Peyer's patch (tissue), 4 donors: ENCODE measurements at regions not wholly inside any gene's neighbourhood (a gene's known extent, or its start where the extent isn't known, plus 50 kb on each side); places are given as distances from the start of the nearest gene placed in this dataset.

ENCODE experiments used
- DNase-seq, 3 donors: peaks; one replicate each; pipeline ENCODE4 v3.0.0-alpha.2; 2017 to 2019
- H3K27ac ChIP-seq, 4 donors: fragments of 200-600 bp; sonication (generic); one replicate each; pipeline ENCODE4 v1.5.1; 2016 to 2019
- H3K27me3 ChIP-seq, 2 donors: fragments of 200-600 bp; sonication (generic); one replicate each; pipeline ENCODE4 v1.5.1; 2019
- H3K36me3 ChIP-seq, 3 donors: fragments of 200-600 bp; sonication (generic); one replicate each; pipeline ENCODE4 v1.5.1; 2016 to 2019
- H3K4me1 ChIP-seq, 4 donors: fragments of 200-600 bp; sonication (generic); one replicate each; pipeline ENCODE4 v1.5.1; 2016 to 2019
- H3K4me3 ChIP-seq, 4 donors: fragments of 200-600 bp; sonication (generic); 1 replicate in 3 of 4; 2 replicates in 1 of 4; pipeline ENCODE4 v1.5.1; 2016 to 2019; ENCODE audit warnings: mild to moderate bottlenecking in 1 of 4
- H3K9me3 ChIP-seq, 4 donors: fragments of 200-600 bp; sonication (generic); one replicate each; pipeline ENCODE4 v1.5.1; 2016 to 2019; ENCODE audit warnings: mild to moderate bottlenecking in 1 of 4
- CTCF ChIP-seq, 6 experiments: fragments of 450-650 bp in 4 of 6; fragments of 200-600 bp in 2 of 6; sonication (generic) in 1 of 6; IDR thresholded peaks; one replicate each; pipeline ENCODE4 v1.5.1; 2017 to 2019; ENCODE audit warnings: antibody characterized with exemption in 6 of 6, mild to moderate bottlenecking in 3 of 6, moderate library complexity in 1 of 6
- POLR2A ChIP-seq, 2 donors: fragments of 450-650 bp; IDR thresholded peaks; one replicate each; pipeline ENCODE4 v1.5.1; 2017; ENCODE audit warnings: antibody characterized with exemption in 2 of 2, mild to moderate bottlenecking in 2 of 2, moderate library complexity in 2 of 2

GRCh38 chr22:49203091-49203858 lies 624.4 kb downstream of the BRD1 start:
- Histone ChIP-seq H3K4me3 (no peak overlapping the region), H3K27me3 (no peaks in the 10 kb centered on the region), H3K9me3 (no peaks in the 10 kb centered on the region), H3K4me1 (no peaks in the 10 kb centered on the region), H3K36me3 (no peaks in the 10 kb centered on the region), H3K27ac (no peak overlapping the region)
- peak; percentile 10 to 30 (median 30) for DNase-seq
- TF ChIP-seq POLR2A (IDR thresholded peaks at IDR 0.05) = no peak
- TF ChIP-seq CTCF (IDR thresholded peaks at IDR 0.05) = no peak

GRCh38 chr22:49202226-49202625 lies 625.4 kb downstream of the BRD1 start:
- no peaks in the 10 kb centered on the region for H3K27me3 ChIP-seq
- no peaks in the 10 kb centered on the region for H3K4me1 ChIP-seq
- H3K27ac ChIP-seq = no peak overlapping the region
- no peaks in the 10 kb centered on the region for H3K36me3 ChIP-seq
- peak; percentile 12 to 21 (median 15) for DNase-seq
- no peak overlapping the region for H3K4me3 ChIP-seq
- no peaks in the 10 kb centered on the region for H3K9me3 ChIP-seq
- TF ChIP-seq POLR2A (IDR thresholded peaks at IDR 0.05) = no peak
- TF ChIP-seq CTCF (IDR thresholded peaks at IDR 0.05) = no peak

GRCh38 chr22:49201046-49201970 lies 626.4 kb downstream of the BRD1 start:
- DNase-seq = peak in 2 of 3 donors; percentile 25 to 29
- no peaks in the 10 kb centered on the region for H3K27me3 ChIP-seq

GRCh38 chr22:49199224-49199623 lies 628.4 kb downstream of the BRD1 start:
- Histone ChIP-seq H3K27ac (no peak overlapping the region), H3K4me3 (no peak overlapping the region), H3K27me3 (no peaks in the 10 kb centered on the region), H3K4me1 (no peaks in the 10 kb centered on the region), H3K9me3 (no peaks in the 10 kb centered on the region), H3K36me3 (no peaks in the 10 kb centered on the region)
- DNase-seq = peak in 2 of 3 donors; percentile 17 to 23
- TF ChIP-seq POLR2A (IDR thresholded peaks at IDR 0.05) (no peak), CTCF (IDR thresholded peaks at IDR 0.05) (no peak)

More at GRCh38 chr22:49201046-49201970, 626.4 kb downstream of the BRD1 start:
- Histone ChIP-seq H3K27ac (no peak overlapping the region), H3K36me3 (no peaks in the 10 kb centered on the region), H3K4me3 (no peak overlapping the region), H3K4me1 (no peaks in the 10 kb centered on the region), H3K9me3 (no peaks in the 10 kb centered on the region)
- TF ChIP-seq CTCF (IDR thresholded peaks at IDR 0.05) (no peak), POLR2A (IDR thresholded peaks at IDR 0.05) (no peak)

GRCh38 chr22:49198705-49199084 lies 629.0 kb downstream of the BRD1 start:
- H3K27me3 ChIP-seq = no peaks in the 10 kb centered on the region
- no peak overlapping the region for H3K27ac ChIP-seq
- no peaks in the 10 kb centered on the region for H3K4me1 ChIP-seq
- no peaks in the 10 kb centered on the region for H3K9me3 ChIP-seq
- peak in 1 of 3 donors; percentile 25 for DNase-seq
- TF ChIP-seq CTCF (IDR thresholded peaks at IDR 0.05) (no peak), POLR2A (IDR thresholded peaks at IDR 0.05) (no peak)
- no peaks in the 10 kb centered on the region for H3K36me3 ChIP-seq
- no peak overlapping the region for H3K4me3 ChIP-seq
